ENCODE measurements at regions not wholly inside any gene's neighbourhood (a gene's known extent, or its start where the extent isn't known, plus 50 kb on each side); places are given as distances from the start of the nearest gene placed in this dataset.
A peak's percentile ranks its signal among the peaks of the same experiment; 100 is the strongest.
"Not testable (repeated sequence)": the region's sequence is repeated elsewhere in the genome, so short reads cannot be mapped to it uniquely, and the experiment has no call there.

- H3K27ac ChIP-seq (ENCODE audit: low read depth, low read length, severe bottlenecking): peak overlapping the region; percentile 66
These were observed 56.5 kb upstream of the GATA2 start for GRCh38 chr3:128549283-128550112.

GRCh38 chr3:128548426-128549282, 55.7 kb upstream of the GATA2 start:
- Histone ChIP-seq H3K27ac (ENCODE audit: low read depth, low read length, severe bottlenecking) (peak overlapping the region; percentile 66), H3K4me1 (ENCODE audit: control insufficient read depth, insufficient read depth, low read length, poor library complexity, severe bottlenecking) (peaks cover 38% of the 10 kb centered on the region), H3K36me3 (ENCODE audit: control insufficient read depth, insufficient read depth, low read length) (no peaks in the 10 kb centered on the region), H3K9me3 (ENCODE audit: control insufficient read depth, low read length) (no peaks in the 10 kb centered on the region), H3K4me3 (ENCODE audit: extremely low read depth, insufficient read depth, low read length, poor library complexity, severe bottlenecking) (no peak overlapping the region)
- WGBS, 2 experiments (ENCODE audit: insufficient coverage in 2 of 2): 92 to 97% methylated on average over 4 to 5 of the region's 6 CpGs

More at GRCh38 chr3:128549283-128550112, 56.5 kb upstream of the GATA2 start:
- H3K9me3 ChIP-seq (ENCODE audit: control insufficient read depth, low read length): no peaks in the 10 kb centered on the region
- H3K4me1 ChIP-seq (ENCODE audit: control insufficient read depth, insufficient read depth, low read length, poor library complexity, severe bottlenecking): peaks cover 44% of the 10 kb centered on the region
- no peaks in the 10 kb centered on the region for H3K36me3 ChIP-seq (ENCODE audit: control insufficient read depth, insufficient read depth, low read length)
- 65 to 83% methylated on average over 10 to 15 of the region's 20 CpGs for WGBS, 2 experiments (ENCODE audit: insufficient coverage in 2 of 2)
- no peak overlapping the region for H3K4me3 ChIP-seq (ENCODE audit: extremely low read depth, insufficient read depth, low read length, poor library complexity, severe bottlenecking)

DNA sequence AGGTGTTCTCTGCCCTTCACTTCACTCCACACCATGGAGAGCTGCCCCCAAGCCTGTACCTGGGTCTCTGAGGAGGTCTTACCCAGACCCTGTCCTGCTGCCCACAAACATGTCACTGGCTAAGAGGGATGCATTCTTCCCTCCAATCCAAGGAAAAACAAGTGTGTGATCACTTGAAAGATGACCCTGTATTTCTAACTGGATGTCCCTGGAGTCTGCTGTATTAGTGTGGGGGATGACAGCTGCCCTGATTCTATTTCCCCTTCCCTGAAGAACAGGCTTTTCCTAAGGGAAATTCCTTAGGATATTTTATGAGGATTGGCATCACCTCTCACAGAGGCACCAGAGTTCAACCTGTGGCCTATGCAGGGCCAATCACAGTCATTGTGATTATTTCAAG, 55.0 kb upstream of the GATA2 start:
- peak overlapping the region; percentile 66 for H3K27ac ChIP-seq (ENCODE audit: low read depth, low read length, severe bottlenecking)
- no peak overlapping the region for H3K4me3 ChIP-seq (ENCODE audit: extremely low read depth, insufficient read depth, low read length, poor library complexity, severe bottlenecking)
- H3K4me1 ChIP-seq (ENCODE audit: control insufficient read depth, insufficient read depth, low read length, poor library complexity, severe bottlenecking): peaks cover 36% of the 10 kb centered on the region
- no peaks in the 10 kb centered on the region for H3K36me3 ChIP-seq (ENCODE audit: control insufficient read depth, insufficient read depth, low read length)
- H3K9me3 ChIP-seq (ENCODE audit: control insufficient read depth, low read length): no peaks in the 10 kb centered on the region

DNA sequence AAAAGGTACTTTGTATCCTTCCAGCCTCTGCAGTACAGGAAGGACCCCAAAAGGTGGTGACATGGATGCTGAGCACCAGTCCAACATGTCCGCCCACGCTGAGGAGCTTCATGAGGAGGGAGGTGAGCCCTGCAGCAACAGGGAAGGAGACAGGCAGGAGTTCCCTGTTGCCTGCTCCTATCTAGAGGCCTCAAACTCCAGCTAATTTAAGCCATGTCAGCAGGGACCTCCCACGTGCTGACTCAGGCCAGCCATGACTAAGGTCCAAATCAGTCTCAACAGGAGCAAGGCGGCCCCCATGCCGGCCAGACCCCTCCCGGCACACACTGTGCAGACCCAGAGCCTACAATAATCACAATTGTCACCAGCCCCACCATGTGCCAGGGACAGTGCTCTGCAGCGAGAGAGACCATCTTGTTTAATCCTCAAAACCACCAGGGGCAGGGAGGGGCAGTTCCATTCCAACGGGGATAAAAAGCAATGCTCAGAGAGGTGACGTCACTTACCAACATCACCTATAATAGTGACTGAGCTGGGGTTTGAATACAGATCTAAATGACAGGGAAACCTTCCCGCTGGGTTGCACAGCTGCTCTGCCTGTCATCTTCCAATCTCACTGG, 54.5 kb upstream of the GATA2 start:
- Histone ChIP-seq H3K36me3 (ENCODE audit: control insufficient read depth, insufficient read depth, low read length) (no peaks in the 10 kb centered on the region), H3K9me3 (ENCODE audit: control insufficient read depth, low read length) (no peaks in the 10 kb centered on the region), H3K27ac (ENCODE audit: low read depth, low read length, severe bottlenecking) (peak overlapping the region; percentile 54), H3K4me1 (ENCODE audit: control insufficient read depth, insufficient read depth, low read length, poor library complexity, severe bottlenecking) (peaks cover 33% of the 10 kb centered on the region), H3K4me3 (ENCODE audit: extremely low read depth, insufficient read depth, low read length, poor library complexity, severe bottlenecking) (no peak overlapping the region)
- WGBS, 2 experiments (ENCODE audit: insufficient coverage in 2 of 2): 79 to 91% methylated on average over 7 to 8 of the region's 10 CpGs

- Histone ChIP-seq H3K36me3 (ENCODE audit: control insufficient read depth, insufficient read depth, low read length) (no peaks in the 10 kb centered on the region), H3K4me3 (ENCODE audit: extremely low read depth, insufficient read depth, low read length, poor library complexity, severe bottlenecking) (no peak overlapping the region), H3K27ac (ENCODE audit: low read depth, low read length, severe bottlenecking) (no peak overlapping the region), H3K9me3 (ENCODE audit: control insufficient read depth, low read length) (no peaks in the 10 kb centered on the region), H3K4me1 (ENCODE audit: control insufficient read depth, insufficient read depth, low read length, poor library complexity, severe bottlenecking) (peaks cover 33% of the 10 kb centered on the region)
- 97 to 98% methylated on average over 5 of the region's 5 CpGs for WGBS, 2 experiments (ENCODE audit: insufficient coverage in 2 of 2)
These were observed 53.6 kb upstream of the GATA2 start for GRCh38 chr3:128546646-128547045.

- Histone ChIP-seq H3K36me3 (ENCODE audit: control insufficient read depth, insufficient read depth, low read length) (no peaks in the 10 kb centered on the region), H3K9me3 (ENCODE audit: control insufficient read depth, low read length) (no peaks in the 10 kb centered on the region), H3K4me1 (ENCODE audit: control insufficient read depth, insufficient read depth, low read length, poor library complexity, severe bottlenecking) (peaks cover 33% of the 10 kb centered on the region), H3K4me3 (ENCODE audit: extremely low read depth, insufficient read depth, low read length, poor library complexity, severe bottlenecking) (no peak overlapping the region), H3K27ac (ENCODE audit: low read depth, low read length, severe bottlenecking) (no peak overlapping the region)
- 85 to 87% methylated on average over 6 to 7 of the region's 8 CpGs for WGBS, 2 experiments (ENCODE audit: insufficient coverage in 2 of 2)
These were observed 52.2 kb upstream of the GATA2 start for GRCh38 chr3:128545120-128545752.

DNA sequence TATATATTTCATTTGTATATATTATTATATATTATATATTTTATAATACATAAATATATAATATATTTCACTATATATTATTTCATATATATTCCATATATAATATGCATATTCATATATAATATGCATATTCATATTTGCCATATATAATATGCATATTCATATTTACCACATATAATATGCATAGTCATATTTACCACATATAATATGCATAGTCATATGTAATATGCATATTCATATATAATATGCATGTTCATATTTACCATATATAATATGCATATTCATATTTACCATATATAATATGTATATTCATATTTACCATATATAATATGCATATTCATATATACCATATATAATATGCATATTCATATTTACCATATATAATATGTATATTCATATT, 51.2 kb upstream of the GATA2 start:
- H3K27ac ChIP-seq (ENCODE audit: low read depth, low read length, severe bottlenecking): no peak overlapping the region

GRCh38 chr3:128543570-128544174, 50.7 kb upstream of the GATA2 start:
- not testable (repeated sequence) for H3K4me3 ChIP-seq (ENCODE audit: extremely low read depth, insufficient read depth, low read length, poor library complexity, severe bottlenecking)
- WGBS, 2 experiments (ENCODE audit: insufficient coverage in 2 of 2): 88% methylated on average over 3 of the region's 6 CpGs; no CpG with 5 or more reads in 1 of the 2 experiments

More for the DNA sequence above, 51.2 kb upstream of the GATA2 start:
- H3K4me1 ChIP-seq (ENCODE audit: control insufficient read depth, insufficient read depth, low read length, poor library complexity, severe bottlenecking): peaks cover 24% of the 10 kb centered on the region
- H3K36me3 ChIP-seq (ENCODE audit: control insufficient read depth, insufficient read depth, low read length): no peaks in the 10 kb centered on the region
- no peaks in the 10 kb centered on the region for H3K9me3 ChIP-seq (ENCODE audit: control insufficient read depth, low read length)
- H3K4me3 ChIP-seq (ENCODE audit: extremely low read depth, insufficient read depth, low read length, poor library complexity, severe bottlenecking): no peak overlapping the region

More at GRCh38 chr3:128543570-128544174, 50.7 kb upstream of the GATA2 start:
- not testable (repeated sequence) for H3K27ac ChIP-seq (ENCODE audit: low read depth, low read length, severe bottlenecking); H3K9me3 ChIP-seq (ENCODE audit: control insufficient read depth, low read length); H3K36me3 ChIP-seq (ENCODE audit: control insufficient read depth, insufficient read depth, low read length)
- peaks cover 19% of the 10 kb centered on the region for H3K4me1 ChIP-seq (ENCODE audit: control insufficient read depth, insufficient read depth, low read length, poor library complexity, severe bottlenecking)

Measured in mesodermal cell (in vitro differentiated cells).